SK-N-DZ (cell line): ENCODE measurements at regions not wholly inside any gene's neighbourhood (a gene's known extent, or its start where the extent isn't known, plus 50 kb on each side); places are given as distances from the start of the nearest gene placed in this dataset.

Experiments
- DNase-seq: peaks from one replicate; pipeline ENCODE4 v3.0.0-alpha.2; 2015; ENCODE audit warnings: low spot score

DNA sequence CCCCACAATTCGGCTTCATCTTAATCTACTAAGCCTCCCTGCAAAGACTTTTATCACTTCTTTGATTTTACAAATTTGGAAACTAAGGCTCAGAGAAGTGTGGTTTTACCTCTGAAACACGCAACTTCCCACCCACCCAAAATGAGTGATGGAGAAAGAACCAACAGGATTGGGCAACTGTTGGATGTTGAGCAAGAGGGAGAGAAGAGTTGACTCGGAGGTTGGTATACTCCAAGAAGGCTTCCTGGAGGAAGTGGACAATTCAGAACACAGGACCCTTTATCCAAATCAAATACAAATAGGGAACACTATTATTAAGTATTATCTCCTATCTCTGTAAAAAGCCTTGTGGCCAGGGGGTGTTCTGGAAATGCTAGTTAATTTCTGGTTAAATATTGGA lies 323.0 kb downstream of the C16orf95 start:
- DNase-seq = no peak

DNA sequence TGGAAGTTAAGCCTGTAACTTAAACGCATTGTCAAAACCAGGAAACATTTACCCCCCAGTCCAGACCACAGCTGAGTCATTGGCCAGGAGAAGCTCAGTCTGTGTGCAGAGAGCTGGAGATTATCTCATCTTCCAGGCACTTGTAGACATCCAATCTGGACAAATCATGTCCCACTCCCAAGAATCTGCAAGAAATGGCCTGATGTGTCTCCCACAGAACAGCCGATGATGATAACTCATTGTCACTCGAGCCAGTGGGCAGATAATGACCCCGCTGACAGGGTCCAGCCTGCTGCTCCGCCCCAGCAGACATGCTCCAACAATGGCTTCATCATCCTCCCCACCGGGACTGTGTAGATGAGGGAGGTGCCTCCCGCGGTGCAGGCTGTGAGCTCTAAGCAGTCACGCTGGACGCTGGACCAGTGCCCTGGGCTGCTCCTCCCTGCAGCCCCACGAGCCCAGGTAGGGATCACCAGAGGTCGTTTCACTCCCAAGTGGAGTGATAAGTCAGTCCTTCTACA lies 322.5 kb downstream of the C16orf95 start:
- DNase-seq = no peak

DNA sequence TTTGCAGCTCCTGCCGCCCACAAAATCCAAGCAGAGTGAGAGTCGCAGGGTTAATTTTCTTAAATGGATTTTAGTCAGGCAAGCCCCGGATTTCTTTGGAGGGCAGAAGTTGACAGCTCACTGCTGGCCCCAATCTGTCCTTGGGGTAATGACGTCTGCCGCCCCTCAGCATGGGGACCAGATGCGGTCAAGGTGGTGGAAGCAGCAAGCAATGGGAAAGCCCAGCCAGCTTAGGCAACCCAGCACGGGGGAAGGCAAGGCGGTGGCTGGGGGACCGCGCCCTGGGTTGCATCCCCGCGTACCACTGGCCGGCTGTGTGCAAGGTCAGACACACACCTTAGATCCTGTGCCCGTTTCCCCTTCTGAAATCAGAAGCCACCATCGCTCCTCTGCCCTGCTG lies 321.7 kb downstream of the C16orf95 start:
- no peak for DNase-seq

DNA sequence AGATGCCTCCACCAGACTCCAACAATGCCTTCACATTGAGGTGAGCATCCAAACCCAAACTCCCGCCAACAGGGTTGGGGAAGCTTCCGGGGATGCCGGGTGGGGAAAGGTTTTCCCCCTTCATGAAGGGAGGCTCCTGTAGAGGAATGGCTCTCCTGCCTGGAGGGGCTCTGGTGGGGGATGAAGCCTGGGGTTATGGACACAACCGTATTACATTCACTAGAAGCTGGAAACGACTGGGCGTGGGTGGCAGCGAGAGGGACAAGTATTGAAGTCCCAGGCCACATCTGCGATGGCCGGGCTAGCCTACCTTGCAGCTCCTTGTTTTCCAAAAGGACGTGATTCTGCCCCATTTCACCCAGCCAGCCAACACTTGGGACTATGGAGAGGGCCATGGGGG lies 321.1 kb downstream of the C16orf95 start:
- no peak for DNase-seq

DNA sequence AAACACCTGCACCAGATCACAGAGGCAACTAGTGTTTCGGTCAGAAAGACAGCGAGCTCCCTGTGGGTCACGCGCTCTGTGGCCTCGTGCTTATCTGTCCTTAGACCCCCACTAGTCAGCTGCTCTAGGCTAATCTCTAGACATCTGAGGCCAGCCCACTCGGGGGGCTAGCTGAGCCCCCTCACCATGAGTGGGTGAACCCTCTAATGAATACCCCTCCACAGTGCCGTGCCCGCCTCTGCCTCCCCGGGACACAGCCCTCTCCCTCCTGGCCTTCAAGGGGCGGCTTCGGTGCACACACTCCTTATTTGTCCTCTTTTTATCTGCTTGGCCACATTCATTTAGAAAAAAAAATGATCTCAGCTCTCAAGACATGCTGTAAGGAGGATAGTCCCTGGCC lies 320.1 kb downstream of the C16orf95 start:
- DNase-seq = no peak

DNA sequence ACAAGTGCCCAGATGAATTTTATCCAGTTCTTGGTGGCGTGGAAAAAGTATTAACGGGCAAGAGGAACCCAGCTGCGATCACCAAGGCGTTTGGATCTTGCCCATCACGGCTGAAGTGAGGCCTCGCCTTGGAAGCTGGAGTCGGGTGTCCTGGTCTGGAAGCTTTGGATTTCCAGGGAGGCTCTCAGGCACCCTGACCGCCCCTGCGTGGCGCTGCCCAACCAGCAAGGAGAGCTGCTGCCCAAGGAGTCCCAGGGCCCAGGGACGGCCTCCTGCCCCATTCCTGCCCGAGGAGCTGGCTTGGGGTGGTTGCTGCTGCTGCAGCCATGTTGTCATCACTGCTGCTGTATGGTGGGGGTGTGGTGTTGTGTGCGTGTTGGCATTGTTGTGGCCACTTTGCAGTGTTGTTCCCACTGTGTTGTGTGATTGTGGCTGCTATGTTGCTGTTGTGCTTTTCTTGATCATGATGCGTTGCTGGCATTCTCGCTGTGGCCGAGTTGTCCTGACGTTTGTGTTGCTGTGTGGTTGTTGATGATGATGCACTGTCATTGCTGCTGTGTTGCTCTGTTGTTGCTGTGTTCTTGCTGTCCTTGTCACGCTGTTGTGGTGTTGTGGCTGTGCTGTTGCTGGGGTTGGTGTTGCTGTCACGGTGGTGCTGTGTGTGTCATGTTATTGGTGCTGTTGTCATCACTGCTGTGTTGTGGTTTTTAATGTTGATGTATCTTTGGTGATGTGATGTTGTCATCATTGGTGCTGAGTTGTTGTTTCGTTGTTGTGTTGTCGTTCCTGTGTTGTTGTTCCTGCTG lies 318.8 kb downstream of the C16orf95 start:
- DNase-seq = no peak

DNA sequence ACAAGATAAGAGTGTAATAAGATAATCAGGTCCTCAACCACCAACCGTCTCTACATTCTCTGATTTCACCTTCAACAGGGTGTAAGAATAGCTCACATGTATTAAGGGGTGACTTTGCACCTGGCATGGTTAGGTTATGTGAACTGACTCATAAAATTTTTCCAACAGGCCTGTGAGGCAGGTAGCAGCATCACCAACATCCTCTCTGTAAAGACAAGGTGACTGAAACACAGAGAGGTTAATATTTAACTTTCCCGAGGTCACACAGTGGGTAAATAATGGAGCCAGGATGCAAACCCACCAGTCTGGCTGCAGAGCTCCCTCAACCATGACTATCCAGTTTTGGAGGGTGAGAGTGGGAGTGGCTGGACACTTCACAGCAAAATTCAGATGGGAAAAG lies 317.2 kb downstream of the C16orf95 start:
- no peak for DNase-seq

DNA sequence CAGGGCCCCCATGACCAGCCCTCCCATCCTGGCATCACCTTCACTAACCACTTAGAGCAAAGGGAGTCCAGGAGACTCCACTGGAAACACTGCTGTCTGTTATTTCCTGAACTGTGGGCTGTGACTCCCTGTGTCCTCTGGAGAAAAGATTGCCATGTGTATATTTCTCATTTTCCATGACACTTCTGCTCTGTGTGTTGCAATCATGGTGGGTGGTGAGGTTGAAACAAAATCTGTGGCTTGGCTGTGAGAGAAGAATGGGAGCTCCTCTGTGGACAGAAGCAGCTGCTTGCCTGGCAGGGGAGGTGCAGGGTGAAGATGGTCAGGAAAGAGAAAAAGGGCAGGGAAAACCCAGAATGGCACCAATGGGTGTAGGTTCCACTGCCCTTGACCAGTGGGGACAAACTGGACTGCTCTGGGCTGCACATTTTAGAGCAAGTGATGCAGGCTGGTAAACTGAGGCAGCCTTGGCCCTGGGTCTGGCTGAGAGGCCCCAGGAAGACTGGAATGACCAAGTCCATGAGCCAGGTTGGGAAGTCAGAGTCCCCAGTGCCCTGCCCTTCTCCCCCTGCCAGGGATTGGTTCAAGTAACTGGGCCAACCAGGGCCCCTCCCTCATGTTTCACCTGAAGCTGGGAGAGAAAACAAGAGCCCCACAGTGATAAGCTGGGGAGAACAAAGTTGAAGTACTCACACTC lies 314.3 kb downstream of the C16orf95 start:
- DNase-seq = no peak

DNA sequence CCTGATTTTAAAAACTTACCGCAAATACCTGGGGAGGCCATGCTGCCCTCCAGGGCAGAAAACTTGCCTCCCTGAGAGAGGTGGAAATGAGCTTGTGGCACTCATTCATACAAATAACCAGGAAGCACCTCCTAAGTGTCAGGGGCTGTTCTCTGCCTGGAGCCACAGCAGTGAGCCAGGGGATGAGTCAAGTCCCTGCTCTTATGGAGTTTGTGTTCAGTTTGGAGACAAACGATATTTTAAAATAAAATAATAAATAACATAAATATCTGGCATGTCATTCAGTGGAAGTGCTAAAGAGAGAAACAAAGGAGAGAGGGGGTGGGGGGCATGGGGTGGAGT lies 313.8 kb downstream of the C16orf95 start:
- no peak for DNase-seq

DNA sequence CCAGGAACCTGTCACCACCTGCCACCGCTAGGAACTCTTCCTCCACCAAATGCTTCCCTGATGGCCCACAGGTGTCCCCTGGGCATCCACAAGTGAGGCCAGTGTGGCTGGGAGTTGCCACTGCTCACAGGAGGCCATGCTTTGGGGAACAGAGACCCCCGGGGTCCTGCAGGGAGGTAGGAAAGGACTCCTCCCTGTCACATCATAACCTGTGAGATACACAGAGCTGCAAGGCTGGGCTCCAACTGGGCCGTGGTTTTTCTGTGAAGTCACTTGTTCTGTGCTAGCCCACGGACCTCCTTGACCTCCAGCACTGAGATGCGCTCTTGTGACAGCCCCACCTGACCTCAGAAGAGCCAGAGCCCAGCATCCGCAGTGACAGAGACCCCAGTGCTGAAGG lies 311.2 kb downstream of the C16orf95 start:
- DNase-seq = no peak

DNA sequence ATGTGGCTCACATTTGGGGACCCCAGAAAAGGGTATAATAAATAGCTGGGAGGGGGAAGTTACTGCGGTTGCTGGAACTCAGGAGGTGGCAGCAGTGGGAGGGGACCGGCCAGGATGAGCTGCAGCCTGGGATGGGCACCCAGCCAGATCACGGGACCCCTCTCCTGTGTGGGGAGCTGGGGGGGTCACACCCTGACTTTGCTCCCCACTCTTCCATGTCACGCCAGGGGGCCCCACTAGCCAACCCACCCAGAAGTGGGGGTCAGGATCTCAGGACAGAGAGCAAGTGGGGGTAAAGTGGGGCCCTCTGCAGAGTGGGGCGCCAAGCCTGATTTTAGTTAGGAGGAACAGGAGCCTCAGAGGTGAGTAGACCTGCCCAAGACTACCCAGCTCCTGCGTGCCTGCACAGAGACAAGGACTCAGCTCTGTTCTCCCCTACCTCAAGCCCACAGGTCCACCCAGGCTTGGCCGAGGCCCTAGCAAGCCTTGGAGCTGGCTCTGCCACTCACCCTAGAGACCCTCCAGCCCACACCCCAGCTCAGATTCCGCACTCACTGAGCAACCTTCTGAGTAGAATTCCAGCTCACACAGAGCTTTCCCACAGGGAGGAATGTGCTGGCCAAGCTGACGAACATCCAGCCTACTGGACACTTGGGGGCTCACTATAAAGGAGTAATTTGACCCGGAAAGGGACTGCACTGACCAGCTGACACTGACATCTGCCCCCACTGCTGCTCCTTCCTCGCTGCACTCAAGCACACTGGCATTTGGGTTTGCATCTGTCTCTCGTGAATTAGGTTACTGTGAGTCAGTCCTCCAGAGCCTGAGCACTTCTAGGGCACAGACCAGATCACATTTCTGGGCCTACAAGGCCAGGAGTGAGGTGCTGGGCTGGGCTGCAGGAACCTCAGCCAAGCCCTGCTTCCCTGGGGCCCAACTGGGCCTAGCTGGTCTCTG lies 310.1 kb downstream of the C16orf95 start:
- no peak for DNase-seq

DNA sequence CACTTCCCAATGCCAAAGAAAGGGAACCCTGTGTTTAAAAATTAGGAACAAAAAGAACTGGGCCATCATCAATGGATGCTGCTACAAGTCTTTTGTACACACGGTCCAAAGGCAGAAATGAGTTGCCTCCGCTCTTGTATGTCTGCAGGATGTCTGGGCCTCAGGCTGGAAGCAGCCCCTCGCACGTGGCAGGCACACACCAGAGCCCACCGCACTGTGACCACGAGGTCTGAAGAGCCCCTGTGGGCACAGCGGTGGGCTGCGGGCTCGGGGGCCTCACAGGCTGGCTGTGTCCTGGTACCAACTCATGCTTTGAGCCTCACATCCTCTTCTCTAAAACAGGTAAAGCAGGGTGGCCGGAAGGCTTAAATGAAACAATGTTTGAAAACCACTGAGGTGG lies 309.3 kb downstream of the C16orf95 start:
- no peak for DNase-seq

DNA sequence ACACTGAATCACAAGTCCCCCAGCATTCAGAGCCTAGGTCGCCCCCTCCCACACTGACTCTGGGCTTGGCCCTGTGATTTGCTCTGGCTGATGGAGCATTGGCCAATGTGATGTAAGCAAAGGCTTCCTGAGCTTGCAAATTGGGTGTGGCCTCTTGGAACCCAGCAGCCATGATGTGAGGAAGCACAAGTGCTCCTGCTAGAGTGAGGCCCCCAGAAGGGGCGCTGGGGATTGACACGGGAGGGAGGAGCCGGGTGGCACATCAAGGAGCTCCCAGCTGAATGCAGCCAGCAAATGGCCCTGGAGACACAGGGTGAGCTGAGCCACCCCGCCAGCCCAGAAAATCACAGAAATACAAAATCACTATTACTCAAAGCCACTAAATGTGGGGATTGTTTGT lies 308.5 kb downstream of the C16orf95 start:
- DNase-seq = no peak

DNA sequence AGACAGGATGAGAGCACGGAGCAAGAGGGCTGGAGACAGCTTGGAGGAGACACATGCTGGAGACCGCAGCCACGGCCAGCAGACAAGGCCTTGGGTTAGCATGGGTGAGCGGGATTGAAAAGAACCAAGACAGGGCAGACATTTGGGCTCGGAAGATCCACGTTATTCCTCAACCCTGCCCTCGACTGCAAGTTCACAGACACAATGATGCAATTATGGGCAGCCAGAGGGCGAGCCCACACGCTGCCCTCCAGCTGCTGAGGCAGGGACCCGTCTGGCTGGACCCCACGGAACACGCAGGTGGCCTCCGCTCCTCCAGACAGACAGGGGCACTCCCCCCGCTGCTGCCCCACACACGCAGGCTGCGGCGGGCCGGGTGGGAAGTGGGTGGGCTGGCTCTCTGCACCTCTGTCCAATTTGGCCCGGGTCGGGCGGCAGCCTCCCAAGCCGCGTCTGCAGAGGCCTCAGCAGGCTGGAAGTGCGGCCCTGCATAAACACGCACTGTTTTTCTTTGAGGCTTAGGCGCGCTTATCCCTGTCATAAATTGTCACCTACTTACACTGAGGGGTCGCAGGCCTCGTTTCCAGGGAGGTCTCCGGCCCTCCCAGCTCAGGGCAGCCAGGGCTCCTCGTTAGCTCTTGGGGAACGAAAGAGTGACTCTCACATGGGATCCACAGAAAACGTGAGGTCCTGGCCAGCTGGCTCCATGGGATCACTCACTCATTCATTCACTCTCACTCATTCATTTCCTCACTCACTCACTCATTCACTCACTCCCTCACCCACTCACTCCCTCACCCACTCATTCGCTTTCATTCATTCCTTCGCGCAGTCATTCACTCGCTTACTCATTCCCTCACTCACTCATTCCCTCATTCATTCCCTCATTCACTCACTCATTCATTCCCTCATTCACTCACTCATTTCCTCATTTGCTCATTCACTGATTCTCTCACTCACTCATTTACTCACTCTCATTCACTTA lies 303.9 kb downstream of the C16orf95 start:
- DNase-seq = peak; percentile 30

DNA sequence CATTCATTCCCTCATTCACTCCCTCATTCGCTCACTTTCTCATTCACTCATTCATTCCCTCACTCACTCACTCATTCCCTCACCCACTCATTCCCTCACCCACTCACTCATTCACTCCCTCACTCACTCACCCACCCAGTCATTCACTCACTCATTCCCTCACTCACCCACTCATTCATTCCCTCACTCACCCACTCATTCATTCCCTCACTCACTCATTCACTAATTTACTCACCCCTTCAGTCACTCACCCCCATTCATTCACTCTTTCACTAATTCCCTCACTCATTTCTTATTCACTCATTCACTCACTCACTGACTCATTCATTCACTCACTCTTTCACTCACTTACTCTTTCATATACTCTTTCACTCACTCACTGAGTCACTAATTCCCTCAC lies 303.1 kb downstream of the C16orf95 start:
- DNase-seq = no peak

DNA sequence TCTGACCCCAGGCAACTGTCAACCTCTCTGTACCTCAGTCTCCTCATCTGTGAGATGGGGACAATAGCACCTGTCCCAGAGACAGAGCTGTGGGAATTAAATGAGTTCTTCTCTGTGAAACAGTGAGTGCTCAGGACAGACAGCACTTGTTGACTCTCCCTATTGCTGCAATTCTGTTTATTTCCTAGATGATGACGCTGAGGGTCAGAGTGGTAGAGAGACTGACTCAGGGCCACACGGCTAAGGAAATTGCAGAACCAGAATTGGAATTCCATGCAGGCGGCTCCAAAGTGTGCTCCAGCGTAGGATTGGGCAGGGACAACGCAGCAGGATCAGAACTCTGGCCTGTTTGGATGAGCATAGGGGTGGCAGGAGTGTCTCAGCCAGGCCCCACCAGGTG lies 302.2 kb downstream of the C16orf95 start:
- no peak for DNase-seq

DNA sequence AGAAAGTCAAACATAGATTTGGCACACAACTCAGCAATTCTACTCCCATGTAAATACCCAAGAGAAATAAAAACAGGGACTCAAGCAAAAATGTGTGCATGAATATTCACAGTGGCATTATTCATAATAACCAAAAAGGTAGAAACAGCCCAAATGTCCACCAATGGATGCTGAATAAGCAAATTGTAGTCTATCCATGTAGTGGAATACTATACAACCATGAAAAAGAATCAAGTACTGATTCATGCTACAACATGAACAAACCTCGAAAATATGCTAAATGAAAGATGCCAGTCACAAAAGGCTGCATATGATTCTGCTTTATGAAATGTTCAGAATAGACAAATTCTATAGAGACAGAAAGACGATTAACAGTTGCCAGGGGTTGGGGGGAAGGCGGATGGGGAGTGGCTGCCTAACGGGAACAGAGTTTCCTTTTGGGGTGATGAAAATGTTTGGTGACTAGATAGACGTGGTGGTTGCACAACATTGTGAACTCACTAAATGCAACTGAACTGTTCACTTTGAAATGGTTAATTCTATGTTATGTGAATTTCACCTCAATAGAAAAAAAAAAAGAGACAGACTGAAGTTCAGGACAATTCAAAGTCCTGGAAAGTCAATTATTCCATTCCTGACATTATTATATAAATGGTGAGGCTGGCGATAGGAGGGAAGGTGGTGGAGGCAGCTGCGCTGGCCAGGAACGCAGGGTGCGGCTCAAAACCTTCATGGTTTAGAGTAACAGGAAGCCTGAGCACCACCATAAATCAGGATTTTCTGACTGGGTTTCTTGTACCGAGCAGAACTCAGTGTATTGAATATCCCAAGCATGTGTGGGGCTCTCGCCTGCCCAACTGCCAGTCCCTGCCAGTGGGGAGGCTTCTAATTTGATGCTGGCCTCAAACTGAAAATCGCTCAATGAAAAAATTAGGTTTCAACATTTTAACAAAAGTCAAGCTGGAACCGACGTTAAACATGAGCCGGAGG lies 300.9 kb downstream of the C16orf95 start:
- no peak for DNase-seq

DNA sequence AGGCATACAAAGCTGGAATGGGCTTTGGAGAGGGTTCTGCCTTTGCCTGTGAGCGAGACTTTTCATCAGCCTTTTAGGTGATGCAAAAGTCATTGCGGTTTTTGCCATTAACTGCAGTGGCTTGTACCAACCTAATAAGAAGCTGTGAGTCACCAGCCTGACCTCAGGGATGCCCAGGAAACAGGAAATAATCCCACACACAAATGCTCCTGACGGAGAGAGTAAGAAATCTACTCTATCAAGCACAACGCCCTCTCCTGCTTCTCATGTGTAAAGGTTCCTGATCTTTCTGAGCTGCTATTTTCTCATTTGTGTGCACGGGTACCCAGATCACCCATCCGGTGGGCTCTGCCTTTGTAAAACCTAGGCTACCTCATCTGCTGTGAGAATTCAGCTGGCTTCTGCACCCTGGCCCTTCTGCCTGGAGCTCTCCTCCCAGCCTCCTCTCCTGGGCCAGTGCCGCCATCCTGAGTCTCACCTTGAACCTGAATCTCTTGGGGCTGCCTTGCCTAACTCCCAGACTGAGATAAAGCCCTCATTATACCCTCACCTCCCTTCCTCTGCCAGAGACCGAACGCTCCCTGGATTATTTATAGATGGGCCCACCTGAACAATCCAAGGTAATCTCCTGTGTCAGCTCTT lies 299.7 kb downstream of the C16orf95 start:
- no peak for DNase-seq

DNA sequence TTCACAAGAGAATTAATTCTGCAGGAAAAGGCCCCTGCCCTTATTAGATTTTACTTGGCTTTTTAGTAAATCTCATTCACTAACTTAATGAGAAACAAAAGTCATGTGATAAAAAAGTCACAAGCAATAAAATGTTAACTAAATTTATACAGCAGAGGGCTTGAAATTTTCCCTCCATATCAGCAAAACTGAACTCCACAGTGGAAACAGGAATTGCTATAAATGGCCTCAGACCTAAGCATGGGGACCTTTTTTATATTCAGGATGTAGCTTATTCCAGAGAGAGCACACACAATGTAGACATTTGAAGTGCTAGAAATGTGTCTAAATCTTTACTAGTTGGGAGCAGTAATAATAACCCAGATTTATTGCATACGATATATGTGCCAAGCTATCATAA lies 291.5 kb downstream of the C16orf95 start:
- no peak for DNase-seq
